H1 (cell line): ENCODE measurements at regions not wholly inside any gene's neighbourhood (a gene's known extent, or its start where the extent isn't known, plus 50 kb on each side); places are given as distances from the start of the nearest gene placed in this dataset.

Source experiments
- CTCF ChIA-PET: fragments of 300-600 bp; sonication (Branson Sonifier 250); formaldehyde crosslinking; loops from one replicate; lab custom pipeline; 2021; ENCODE audit not compliant: partially characterized antibody; lab: Charles Lee
- POLR2A ChIA-PET: fragments of 300-600 bp; sonication (Branson Sonifier 250); formaldehyde crosslinking; loops from one replicate; lab custom pipeline; 2021; ENCODE audit warnings: inconsistent platforms; ENCODE audit not compliant: partially characterized antibody; lab: Charles Lee
- DNase-seq, 2 experiments: peaks; one replicate each; pipeline versions ENCODE4 v3.0.0 to v3.0.0-alpha.2; 2010 to 2022; ENCODE audit warnings: low spot score in 2 of 2, low read depth in 1 of 2, mixed read lengths in 1 of 2
- FAIRE-seq: peaks from 2 replicates; lab custom pipeline; 2011; peaks lifted over from hg19 to GRCh38; lab: Jason Lieb, UNC
- H2AFZ ChIP-seq: 2 replicates; pipeline ENCODE4 v1.8.1; 2012; ENCODE audit warnings: low read length, inconsistent platforms
- H2AK5ac ChIP-seq: 2 replicates; pipeline ENCODE4 v1.6.1; 2013; ENCODE audit warnings: low read depth, low read length
- H2BK120ac ChIP-seq: replicated peaks from 2 replicates; pipeline ENCODE3; 2013; ENCODE audit warnings: low read depth, low read length, inconsistent platforms
- H2BK12ac ChIP-seq: 2 replicates; pipeline ENCODE4 v1.6.1; 2013; ENCODE audit warnings: low read depth, low read length
- H2BK15ac ChIP-seq: 2 replicates; pipeline ENCODE4 v1.6.1; 2013; ENCODE audit warnings: low read length
- H2BK20ac ChIP-seq: 2 replicates; pipeline ENCODE4 v1.6.1; 2013; ENCODE audit warnings: low read length
- H2BK5ac ChIP-seq: 2 replicates; pipeline ENCODE4 v1.6.1; 2013; ENCODE audit warnings: low read depth, low read length
- H3K14ac ChIP-seq: 2 replicates; pipeline ENCODE4 v1.6.1; 2013; ENCODE audit warnings: inconsistent platforms; ENCODE audit not compliant: insufficient read length
- H3K18ac ChIP-seq: 2 replicates; pipeline ENCODE4 v1.6.1; 2013; ENCODE audit warnings: low read length; ENCODE audit errors: extremely low read depth
- H3K23ac ChIP-seq: 2 replicates; pipeline ENCODE4 v1.6.1; 2013; ENCODE audit warnings: inconsistent platforms; ENCODE audit not compliant: insufficient read length
- H3K23me2 ChIP-seq: 2 replicates; pipeline ENCODE4 v1.6.1; 2013; ENCODE audit warnings: low read depth, low read length
- H3K27ac ChIP-seq: 2 replicates; pipeline ENCODE4 v1.6.1; 2011; ENCODE audit warnings: low read depth, low read length, inconsistent platforms
- H3K27me3 ChIP-seq, 4 experiments: replicated peaks in 1 of 4; 1 replicate in 1 of 4; 2 replicates in 3 of 4; pipeline versions ENCODE4 v1.6.1 to v1.8.1; 2011 to 2013; ENCODE audit warnings: low read length in 3 of 4, mild to moderate bottlenecking in 3 of 4, inconsistent platforms in 2 of 4, mixed read lengths in 2 of 4, moderate library complexity in 1 of 4; ENCODE audit not compliant: control insufficient read depth in 3 of 4, insufficient read depth in 3 of 4; ENCODE audit errors: extremely low read depth in 1 of 4
- H3K36me3 ChIP-seq, 4 experiments: 2 replicates each; pipeline versions ENCODE4 v1.6.1 to v1.8.1; 2011 to 2013; ENCODE audit warnings: mild to moderate bottlenecking in 4 of 4, low read length in 3 of 4, moderate library complexity in 2 of 4, control low read depth in 1 of 4, inconsistent platforms in 1 of 4; ENCODE audit not compliant: insufficient read depth in 4 of 4, control insufficient read depth in 2 of 4
- H3K4ac ChIP-seq: replicated peaks from 2 replicates; pipeline ENCODE3; 2013; ENCODE audit warnings: low read length, low read depth, mixed read lengths, inconsistent platforms; ENCODE audit not compliant: insufficient read length
- H3K4me1 ChIP-seq, 4 experiments: replicated peaks in 1 of 4; 1 replicate in 1 of 4; 2 replicates in 3 of 4; pipeline versions ENCODE4 v1.6.1 to v1.8.1; 2011 to 2013; ENCODE audit warnings: low read length in 3 of 4, inconsistent platforms in 2 of 4, mixed read lengths in 1 of 4; ENCODE audit not compliant: insufficient read depth in 4 of 4, control insufficient read depth in 3 of 4
- H3K4me2 ChIP-seq, 2 experiments: 2 replicates each; pipeline versions ENCODE4 v1.6.1 to v1.8.1; 2011 to 2013; ENCODE audit warnings: low read depth in 2 of 2, low read length in 2 of 2, control low read depth in 1 of 2, inconsistent platforms in 1 of 2, mild to moderate bottlenecking in 1 of 2; ENCODE audit not compliant: insufficient read depth in 1 of 2
- H3K4me3 ChIP-seq, 4 experiments: fragments of 200-600, 300-600 bp in 1 of 4; sonication (generic), shearing (Covaris generic), sonication (Bioruptor Twin) in 1 of 4; 2 replicates each; pipeline versions ENCODE4 v1.5.1 to v1.8.1; 2011 to 2016; ENCODE audit warnings: low read length in 4 of 4, low read depth in 3 of 4, control low read depth in 2 of 4, inconsistent platforms in 2 of 4, mild to moderate bottlenecking in 2 of 4, mixed read lengths in 1 of 4, moderate library complexity in 1 of 4; ENCODE audit not compliant: insufficient read depth in 2 of 4; ENCODE audit errors: extremely low read depth in 1 of 4
- H3K56ac ChIP-seq: replicated peaks from 2 replicates; pipeline ENCODE3; 2013; ENCODE audit warnings: low read depth, mild to moderate bottlenecking, mixed read lengths, low read length, inconsistent platforms; ENCODE audit not compliant: insufficient read length
- H3K79me1 ChIP-seq: 2 replicates; pipeline ENCODE4 v1.6.1; 2013; ENCODE audit warnings: low read depth, low read length, control low read depth
- H3K79me2 ChIP-seq, 2 experiments: 2 replicates each; pipeline versions ENCODE4 v1.6.1 to v1.8.1; 2012 to 2013; ENCODE audit warnings: low read length in 2 of 2, mild to moderate bottlenecking in 2 of 2, inconsistent platforms in 1 of 2; ENCODE audit not compliant: insufficient read depth in 2 of 2, control insufficient read depth in 1 of 2
- H3K9ac ChIP-seq, 4 experiments: replicated peaks in 1 of 4; 1 replicate in 1 of 4; 2 replicates in 3 of 4; pipeline versions ENCODE4 v1.6.1 to v1.8.1; 2011 to 2013; ENCODE audit warnings: low read depth in 3 of 4, low read length in 3 of 4, control low read depth in 2 of 4, mild to moderate bottlenecking in 2 of 4, moderate library complexity in 2 of 4, inconsistent platforms in 1 of 4; ENCODE audit errors: extremely low read depth in 1 of 4
- H3K9me3 ChIP-seq, 2 experiments: 2 replicates each; pipeline versions ENCODE4 v1.6.1 to v1.8.1; 2012 to 2013; ENCODE audit warnings: mild to moderate bottlenecking in 2 of 2, moderate library complexity in 2 of 2, control low read depth in 1 of 2, inconsistent platforms in 1 of 2, low read depth in 1 of 2, low read length in 1 of 2, mixed read lengths in 1 of 2; ENCODE audit not compliant: insufficient read depth in 2 of 2
- H4K20me1 ChIP-seq, 2 experiments: replicated peaks in 1 of 2; 2 replicates each; pipeline versions ENCODE3 to v1.8.1; 2011 to 2013; ENCODE audit warnings: inconsistent platforms in 2 of 2, low read length in 2 of 2, mild to moderate bottlenecking in 1 of 2; ENCODE audit not compliant: insufficient read depth in 2 of 2, control insufficient read depth in 1 of 2
- H4K5ac ChIP-seq: 2 replicates; pipeline ENCODE4 v1.6.1; 2013; ENCODE audit warnings: low read length, low read depth, mixed read lengths, inconsistent platforms; ENCODE audit not compliant: insufficient read length
- H4K8ac ChIP-seq: 2 replicates; pipeline ENCODE4 v1.8.0; 2013; ENCODE audit warnings: mild to moderate bottlenecking, moderate library complexity, low read length, inconsistent platforms; ENCODE audit not compliant: insufficient read depth; ENCODE audit errors: extremely low read depth
- H4K91ac ChIP-seq: replicated peaks from 2 replicates; pipeline ENCODE3; 2013; ENCODE audit warnings: low read length, mixed read lengths, inconsistent platforms; ENCODE audit not compliant: insufficient read length
- BACH1 ChIP-seq: IDR thresholded peaks from 2 replicates; pipeline ENCODE4 v1.6.1; 2012; ENCODE audit warnings: low read length, improper control_type of control experiment
- CBX8 ChIP-seq: fragments of 300-800, 300-1000 bp; sonication (generic); IDR thresholded peaks from 2 replicates; pipeline ENCODE4 v1.7.1; 2016; ENCODE audit warnings: low read depth, low read length, borderline replicate concordance
- GABPA ChIP-seq: IDR thresholded peaks from 2 replicates; pipeline ENCODE4 v1.6.1; 2011; ENCODE audit warnings: mild to moderate bottlenecking, low read length, moderate library complexity, borderline replicate concordance; ENCODE audit not compliant: insufficient read depth
- GTF2F1 ChIP-seq: IDR thresholded peaks from 2 replicates; pipeline ENCODE4 v1.6.1; 2012; ENCODE audit warnings: low read depth, low read length, improper control_type of control experiment, borderline replicate concordance
- JUN ChIP-seq: IDR thresholded peaks from 2 replicates; pipeline ENCODE4 v1.6.1; 2011; ENCODE audit warnings: low read depth, mild to moderate bottlenecking, improper control_type of control experiment, low read length
- JUND ChIP-seq: IDR thresholded peaks from 2 replicates; pipeline ENCODE4 v1.6.1; 2011; ENCODE audit warnings: mild to moderate bottlenecking, improper control_type of control experiment, low read length
- KDM1A ChIP-seq: fragments of 200-600, 300-600 bp; sonication (generic); IDR thresholded peaks from 2 replicates; pipeline ENCODE4 v1.7.1; 2016; ENCODE audit warnings: mild to moderate bottlenecking, low read length, borderline replicate concordance
- MAFK ChIP-seq: IDR thresholded peaks from 2 replicates; pipeline ENCODE4 v1.6.1; 2012; ENCODE audit warnings: low read depth, mild to moderate bottlenecking, improper control_type of control experiment, low read length
- MAX ChIP-seq: IDR thresholded peaks from 2 replicates; pipeline ENCODE4 v1.6.1; 2012; ENCODE audit warnings: inconsistent platforms
- POLR2AphosphoS5 ChIP-seq: IDR thresholded peaks from 2 replicates; pipeline ENCODE4 v1.6.1; 2011; ENCODE audit warnings: low read depth, low read length
- RBBP5 ChIP-seq: IDR thresholded peaks from 2 replicates; pipeline ENCODE4 v1.7.1; 2012; ENCODE audit warnings: low read depth, mild to moderate bottlenecking, inconsistent platforms, low read length, moderate library complexity, borderline replicate concordance
- SP2 ChIP-seq: IDR thresholded peaks from 2 replicates; pipeline ENCODE4 v1.6.1; 2012; ENCODE audit warnings: mild to moderate bottlenecking, low read length, inconsistent platforms
- TBP ChIP-seq: IDR thresholded peaks from 2 replicates; pipeline ENCODE4 v1.6.1; 2011; ENCODE audit warnings: low read depth, low read length, improper control_type of control experiment
- WGBS, 2 experiments: shearing (Covaris generic) in 1 of 2; methylation state at CpG; one replicate each; pipeline versions ENCODE4 v1.1.6 to v1.1.7; 2013 to 2015; ENCODE audit warnings: low lambda C conversion rate in 2 of 2, mixed read lengths in 2 of 2, inconsistent platforms in 1 of 2, low coverage in 1 of 2, missing lambda C conversion rate in 1 of 2; ENCODE audit not compliant: insufficient replicate concordance in 2 of 2, insufficient coverage in 1 of 2, insufficient read length in 1 of 2; ENCODE audit errors: extremely low coverage in 1 of 2, missing lambda C conversion rate in 1 of 2; 5-methylcytosine and 5-hydroxymethylcytosine counted together

GRCh38 chr2:204174034-204174433 is 237.5 kb downstream of the ICOS start:
- Histone ChIP-seq H2AFZ (no peak overlapping the region), H4K91ac (no peak overlapping the region), H3K4me2 (no peak overlapping the region), H3K23me2 (no peaks in the 10 kb centered on the region; the same call in 1 of the 2 replicates), H4K20me1 (no peaks in the 10 kb centered on the region), H3K4me1 (peaks cover 5 to 16% (median 12%) of the 10 kb centered on the region in 4 experiments; a peak in 6 of 7 replicates), H3K14ac (no peak overlapping the region), H3K79me1 (no peaks in the 10 kb centered on the region)
- no peak for TF ChIP-seq TBP
- TF ChIP-seq CBX8 = no peak
- TF ChIP-seq JUN = no peak
- no peak for TF ChIP-seq SP2
- TF ChIP-seq RBBP5 = no peak
- TF ChIP-seq JUND = no peak
- no peak for TF ChIP-seq GTF2F1
- TF ChIP-seq POLR2AphosphoS5 = no peak
- TF ChIP-seq BACH1 = no peak
- TF ChIP-seq KDM1A = no peak
- TF ChIP-seq MAX = no peak
- TF ChIP-seq MAFK = no peak
- no peak for TF ChIP-seq GABPA
- TF ChIP-seq, all 59 proteins: peak for 0
- H2BK120ac ChIP-seq = no peak overlapping the region
- ChIA-PET CTCF (interaction anchor here (1.0 to 9.9 kb wide), 4 partner anchors 25 to 124 kb away, joined by 3 to 70 read pairs (median 4); no protein-coding TSS in a partner anchor), POLR2A (no interaction called here)
- no peak overlapping the region for H3K27ac ChIP-seq
- H3K56ac ChIP-seq = no peak overlapping the region
- no peak overlapping the region for H3K18ac ChIP-seq
- no peak overlapping the region for H2BK20ac ChIP-seq
- H4K8ac ChIP-seq = no peak overlapping the region
- H3K36me3 ChIP-seq = no peaks in the 10 kb centered on the region
- H3K4me3 ChIP-seq = no peak overlapping the region
- H4K5ac ChIP-seq = no peak overlapping the region
- no peaks in the 10 kb centered on the region for H3K79me2 ChIP-seq
- FAIRE-seq (no peak), DNase-seq (no peak)
- no peak overlapping the region for H3K23ac ChIP-seq
- H3K9ac ChIP-seq = no peak overlapping the region
- H3K4ac ChIP-seq = no peak overlapping the region
- H2AK5ac ChIP-seq = no peak overlapping the region
- no peak overlapping the region for H2BK5ac ChIP-seq
- H2BK12ac ChIP-seq = no peak overlapping the region
- no peak overlapping the region for H2BK15ac ChIP-seq
- H3K9me3 ChIP-seq = no peaks in the 10 kb centered on the region
- 41% methylated on average over 2 of the region's 2 CpGs; no CpG with 5 or more reads in 1 of the 2 experiments for WGBS, 2 experiments
- H3K27me3 ChIP-seq = peaks cover 0 to 1% (median 0%) of the 10 kb centered on the region in 4 experiments; a peak in 1 of 7 replicates
